ENCODE measurements at regions not wholly inside any gene's neighbourhood (a gene's known extent, or its start where the extent isn't known, plus 50 kb on each side); places are given as distances from the start of the nearest gene placed in this dataset.

GRCh38 chr2:23148342-23148741 lies 236.6 kb upstream of the KLHL29 start:
- TF ChIP-seq CTCF (conservative IDR thresholded peaks at IDR 0.05; ENCODE audit: low read depth, low read length) = no peak
- no peak for TF ChIP-seq POLR2A (IDR thresholded peaks at IDR 0.05; ENCODE audit: low read depth, low read length)
- no peak for TF ChIP-seq CEBPB (IDR thresholded peaks at IDR 0.05; ENCODE audit: low read depth, low read length)
- no peak for TF ChIP-seq MXI1 (IDR thresholded peaks at IDR 0.05; ENCODE audit: borderline replicate concordance, low read depth, low read length)
- no peak for TF ChIP-seq RAD21 (IDR thresholded peaks at IDR 0.05; ENCODE audit: low read length)
- TF ChIP-seq BHLHE40 (IDR thresholded peaks at IDR 0.05; ENCODE audit: low read depth, low read length) = no peak
- TF ChIP-seq RFX5 (IDR thresholded peaks at IDR 0.05; ENCODE audit: low read depth, low read length) = no peak
- TF ChIP-seq USF2 (IDR thresholded peaks at IDR 0.05; ENCODE audit: low read depth, low read length) = no peak
- no peak for TF ChIP-seq SMC3 (IDR thresholded peaks at IDR 0.05; ENCODE audit: low read depth, low read length)
- no peak for TF ChIP-seq RCOR1 (IDR thresholded peaks at IDR 0.05; ENCODE audit: insufficient replicate concordance, low read length)
- no peak for TF ChIP-seq NFE2L2 (IDR thresholded peaks at IDR 0.05; ENCODE audit: low read depth, low read length)

Measured in IMR-90 (cell line).